Endothelial cell of umbilical vein (primary cell): ENCODE measurements at regions not wholly inside any gene's neighbourhood (a gene's known extent, or its start where the extent isn't known, plus 50 kb on each side); places are given as distances from the start of the nearest gene placed in this dataset.

Source experiments
- BruUV-seq: library from RNA; stranded (reverse); fragments of 400-500 nt; replicated peaks from 2 replicates; lab custom pipeline; 2021; lab: Mats Ljungman, UMichigan
- CTCF ChIA-PET: fragments of 300-600, 350-600 bp; sonication (Branson Sonifier 250); formaldehyde crosslinking; loops from one replicate; lab custom pipeline; 2021; ENCODE audit warnings: antibody characterized with exemption, inconsistent platforms; lab: Charles Lee
- POLR2A ChIA-PET: fragments of 300-600, 350-600 bp; sonication (Branson Sonifier 250); formaldehyde crosslinking; loops from one replicate; lab custom pipeline; 2021; ENCODE audit warnings: antibody characterized with exemption, inconsistent platforms; lab: Charles Lee
- DNase-seq: peaks from one replicate; pipeline ENCODE4 v3.0.0-alpha.2; 2011; ENCODE audit warnings: low read depth, low spot score
- FAIRE-seq: peaks from 2 replicates; lab custom pipeline; 2011; peaks lifted over from hg19 to GRCh38; lab: Jason Lieb, UNC
- H2AFZ ChIP-seq: 2 replicates; pipeline ENCODE4 v1.6.0; 2012; ENCODE audit warnings: low read depth, low read length, control low read depth, inconsistent platforms
- H3K27ac ChIP-seq: 2 replicates; pipeline ENCODE4 v1.5.1; 2011; ENCODE audit warnings: low read depth, mild to moderate bottlenecking, control low read depth, low read length, moderate library complexity; ENCODE audit not compliant: insufficient read depth
- H3K27me3 ChIP-seq, 2 experiments: 2 replicates each; pipeline versions ENCODE4 v1.6.0 to v1.6.1; 2011; ENCODE audit warnings: low read length in 2 of 2, mixed read lengths in 1 of 2; ENCODE audit not compliant: control insufficient read depth in 2 of 2, insufficient read depth in 2 of 2
- H3K36me3 ChIP-seq, 2 experiments: 2 replicates in 1 of 2; 3 replicates in 1 of 2; pipeline ENCODE4 v1.5.1; 2011; ENCODE audit warnings: low read length in 2 of 2, mild to moderate bottlenecking in 1 of 2, moderate library complexity in 1 of 2; ENCODE audit not compliant: control insufficient read depth in 2 of 2, insufficient read depth in 2 of 2; ENCODE audit errors: extremely low read depth in 1 of 2
- H3K4me1 ChIP-seq: 3 replicates; pipeline ENCODE4 v1.5.1; 2011; ENCODE audit warnings: mild to moderate bottlenecking, low read length; ENCODE audit not compliant: control insufficient read depth, insufficient read depth; ENCODE audit errors: extremely low read depth
- H3K4me2 ChIP-seq: 2 replicates; pipeline ENCODE4 v1.6.1; 2011; ENCODE audit warnings: low read length, control low read depth, mixed read lengths; ENCODE audit not compliant: insufficient read depth
- H3K4me3 ChIP-seq, 3 experiments: fragments of 200-600 bp in 1 of 3; sonication (generic), shearing (Covaris generic) in 1 of 3; replicated peaks in 1 of 3; 2 replicates each; pipeline ENCODE4 v1.5.1; 2011 to 2016; ENCODE audit warnings: control low read depth in 3 of 3, low read length in 3 of 3, mild to moderate bottlenecking in 2 of 3, inconsistent platforms in 1 of 3, low read depth in 1 of 3, moderate library complexity in 1 of 3; ENCODE audit not compliant: insufficient read depth in 1 of 3
- H3K79me2 ChIP-seq: 2 replicates; pipeline ENCODE4 v1.6.0; 2012; ENCODE audit warnings: low read length, inconsistent platforms; ENCODE audit not compliant: control insufficient read depth, insufficient read depth
- H3K9ac ChIP-seq: replicated peaks from 2 replicates; pipeline ENCODE3; 2011; ENCODE audit warnings: low read length, control low read depth; ENCODE audit not compliant: insufficient read depth; ENCODE audit errors: extremely low read depth
- H3K9me1 ChIP-seq: replicated peaks from 3 replicates; pipeline ENCODE4 v1.6.0; 2011; ENCODE audit warnings: mild to moderate bottlenecking, low read length; ENCODE audit not compliant: control insufficient read depth, insufficient read depth; ENCODE audit errors: extremely low read depth
- H3K9me3 ChIP-seq: replicated peaks from 2 replicates; pipeline ENCODE4 v1.5.1; 2012; ENCODE audit warnings: low read length, inconsistent platforms; ENCODE audit not compliant: control insufficient read depth, insufficient read depth
- H4K20me1 ChIP-seq: replicated peaks from 2 replicates; pipeline ENCODE3; 2011; ENCODE audit warnings: mild to moderate bottlenecking, low read length; ENCODE audit not compliant: control insufficient read depth, insufficient read depth; ENCODE audit errors: extremely low read depth
- CTCF ChIP-seq, 2 donors: IDR thresholded peaks; 1 replicate in 1 of 2; 2 replicates in 1 of 2; pipeline ENCODE4 v1.5.1; 2011; ENCODE audit warnings: low read length in 2 of 2, mild to moderate bottlenecking in 2 of 2, moderate library complexity in 2 of 2, control low read depth in 1 of 2, inconsistent platforms in 1 of 2, low read depth in 1 of 2; ENCODE audit not compliant: insufficient read depth in 1 of 2; ENCODE audit errors: extremely low read depth in 1 of 2
- EZH2 ChIP-seq: IDR thresholded peaks from 2 replicates; pipeline ENCODE4 v1.6.1; 2012; ENCODE audit warnings: borderline replicate concordance, low read depth, mild to moderate bottlenecking, moderate library complexity, low read length, inconsistent platforms; ENCODE audit not compliant: severe bottlenecking
- FOS ChIP-seq: IDR thresholded peaks from 2 replicates; pipeline ENCODE4 v1.6.1; 2011; ENCODE audit warnings: mild to moderate bottlenecking, low read length, moderate library complexity, borderline replicate concordance; ENCODE audit not compliant: insufficient read depth
- GATA2 ChIP-seq: IDR thresholded peaks from 2 replicates; pipeline ENCODE4 v1.7.0; 2011; ENCODE audit warnings: low read depth, mild to moderate bottlenecking, moderate library complexity, mixed read lengths, low read length; ENCODE audit not compliant: insufficient read length, insufficient read depth
- MYC ChIP-seq: IDR thresholded peaks from one replicate; pipeline ENCODE4 v1.6.1; 2011; ENCODE audit warnings: mild to moderate bottlenecking, low read depth, low read length
- POLR2A ChIP-seq: IDR thresholded peaks from 2 replicates; pipeline ENCODE4 v1.6.1; 2012; ENCODE audit warnings: low read depth, mild to moderate bottlenecking, control low read depth, low read length
- POLR2AphosphoS5 ChIP-seq: IDR thresholded peaks from 2 replicates; pipeline ENCODE4 v1.6.1; 2012; ENCODE audit warnings: low read depth, mild to moderate bottlenecking, control low read depth, low read length, moderate library complexity; ENCODE audit not compliant: insufficient read depth
- dilution Hi-C: fragments of 300-500 bp; cut with MboI; formaldehyde crosslinking; loops from one replicate; pipeline ENCODE4 v1.15.0; 2019; ENCODE audit warnings: low sequenced_read_pairs; ENCODE audit not compliant: extremely low pct_ligation_motif_present
- intact Hi-C: fragments of 100-400 bp; cut with micrococcal nuclease; formaldehyde crosslinking; loops from one replicate; pipeline ENCODE4 v1.10.0; 2022
- TF ChIP-seq, protein P1 (sequence below): IDR thresholded peaks from 2 replicates; pipeline ENCODE4 v1.6.1; 2011; ENCODE audit not compliant: insufficient read depth, insufficient read length

DNA sequence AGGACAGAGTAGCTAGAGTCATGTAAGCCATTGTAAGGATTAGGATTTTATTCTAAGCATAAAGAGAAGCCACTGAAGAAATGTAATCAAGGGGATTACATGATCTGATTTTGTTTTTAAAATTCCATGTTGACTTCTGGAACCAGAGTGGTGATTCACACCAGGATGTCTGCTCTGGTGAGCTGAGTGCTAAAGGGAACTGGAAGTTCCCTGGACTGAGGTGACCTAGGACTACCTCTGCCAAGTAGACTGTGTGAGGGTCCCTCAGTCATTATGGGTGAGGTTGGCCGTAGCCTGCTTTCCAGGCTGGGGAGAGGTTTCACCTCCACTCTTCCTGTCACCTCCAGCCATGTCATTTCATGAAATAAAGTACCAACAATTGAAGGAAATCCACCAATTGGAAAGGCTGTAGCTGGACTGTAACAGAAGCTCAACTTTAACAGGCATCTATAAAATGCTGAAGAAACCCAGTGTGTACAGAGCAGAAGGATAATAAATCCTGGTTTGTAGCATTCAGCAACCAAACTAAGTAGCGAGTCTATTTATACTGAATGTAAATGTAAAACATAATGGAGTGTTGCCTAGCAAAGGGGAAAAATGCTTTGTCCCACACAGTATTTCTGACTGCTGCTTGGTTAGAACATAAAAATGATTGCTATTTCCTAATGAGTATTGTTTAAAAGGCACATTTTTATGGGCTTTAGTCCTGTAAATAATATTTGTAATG lies 507.4 kb upstream of the PKDCC start:
- Histone ChIP-seq H3K9me1 (no peaks in the 10 kb centered on the region), H3K9me3 (no peaks in the 10 kb centered on the region), H3K27me3 (no peaks in the 10 kb centered on the region), H3K27ac (no peak overlapping the region), H3K36me3 (no peaks in the 10 kb centered on the region), H4K20me1 (no peaks in the 10 kb centered on the region), H3K9ac (no peak overlapping the region), H3K4me1 (no peaks in the 10 kb centered on the region), H3K4me3 (no peak overlapping the region), H2AFZ (no peak overlapping the region), H3K79me2 (no peaks in the 10 kb centered on the region), H3K4me2 (no peak overlapping the region)
- ChIA-PET CTCF (interaction anchor here (0.9 kb wide), 1 partner anchor 20 kb away, joined by 3 read pairs; no protein-coding TSS in a partner anchor), POLR2A (no interaction called here)
- dilution Hi-C loops = no loop called here
- no TSS peak for BruUV-seq
- no peak for TF ChIP-seq GATA2
- no peak for TF ChIP-seq FOS
- no peak for TF ChIP-seq EZH2
- TF ChIP-seq, protein P1, sequence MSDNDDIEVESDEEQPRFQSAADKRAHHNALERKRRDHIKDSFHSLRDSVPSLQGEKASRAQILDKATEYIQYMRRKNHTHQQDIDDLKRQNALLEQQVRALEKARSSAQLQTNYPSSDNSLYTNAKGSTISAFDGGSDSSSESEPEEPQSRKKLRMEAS = no peak
- no peak for TF ChIP-seq MYC
- TF ChIP-seq POLR2AphosphoS5 = no peak
- TF ChIP-seq CTCF (IDR thresholded peaks at IDR 0.05; ENCODE audit: extremely low read depth in 1 of 2, insufficient read depth in 1 of 2, low read depth in 1 of 2, low read length in 2 of 2) = no peak
- TF ChIP-seq POLR2A = no peak
- intact Hi-C loops = no loop called here
- no peak for FAIRE-seq
- DNase-seq = no peak
